ENCODE measurements at regions not wholly inside any gene's neighbourhood (a gene's known extent, or its start where the extent isn't known, plus 50 kb on each side); places are given as distances from the start of the nearest gene placed in this dataset.

- no peak for TF ChIP-seq CTCF (IDR thresholded peaks at IDR 0.05; ENCODE audit: low read depth, low read length)
- no peak overlapping the region for H3K4me3 ChIP-seq (ENCODE audit: low read depth, low read length)
Observed at GRCh38 chr3:117651246-117651645, 941.7 kb downstream of the TUSC7 start.

GRCh38 chr3:117656391-117656790, 946.8 kb downstream of the TUSC7 start:
- H3K4me3 ChIP-seq (ENCODE audit: low read depth, low read length) = no peak overlapping the region
- TF ChIP-seq CTCF (IDR thresholded peaks at IDR 0.05; ENCODE audit: low read depth, low read length) = no peak

GRCh38 chr3:117657278-117657677, 947.7 kb downstream of the TUSC7 start:
- TF ChIP-seq CTCF (IDR thresholded peaks at IDR 0.05; ENCODE audit: low read depth, low read length) = no peak
- H3K4me3 ChIP-seq (ENCODE audit: low read depth, low read length) = no peak overlapping the region

GRCh38 chr3:117660941-117661817, 951.6 kb downstream of the TUSC7 start:
- H3K4me3 ChIP-seq (ENCODE audit: low read depth, low read length) = no peak overlapping the region
- TF ChIP-seq CTCF (IDR thresholded peaks at IDR 0.05; ENCODE audit: low read depth, low read length) = no peak

- no peak overlapping the region for H3K4me3 ChIP-seq (ENCODE audit: low read depth, low read length)
- TF ChIP-seq CTCF (IDR thresholded peaks at IDR 0.05; ENCODE audit: low read depth, low read length) = no peak
Observed at GRCh38 chr3:117661818-117662095, 952.2 kb downstream of the TUSC7 start.

GRCh38 chr3:117665296-117665695, 955.7 kb downstream of the TUSC7 start:
- TF ChIP-seq CTCF (IDR thresholded peaks at IDR 0.05; ENCODE audit: low read depth, low read length) = no peak
- H3K4me3 ChIP-seq (ENCODE audit: low read depth, low read length) = no peak overlapping the region

- H3K4me3 ChIP-seq (ENCODE audit: low read depth, low read length) = no peak overlapping the region
- TF ChIP-seq CTCF (IDR thresholded peaks at IDR 0.05; ENCODE audit: low read depth, low read length) = no peak
Observed at GRCh38 chr3:117666325-117666724, 956.7 kb downstream of the TUSC7 start.

Data from WI38 (cell line).